Testis (tissue), 2 donors: ENCODE measurements at regions not wholly inside any gene's neighbourhood (a gene's known extent, or its start where the extent isn't known, plus 50 kb on each side); places are given as distances from the start of the nearest gene placed in this dataset.

ENCODE experiments used
- CTCF ChIP-seq, 3 experiments: fragments of 450-650 bp in 2 of 3; fragments of 200-600 bp in 1 of 3; sonication (generic) in 1 of 3; IDR thresholded peaks; one replicate each; pipeline ENCODE4 v1.5.1; 2016 to 2019; ENCODE audit warnings: antibody characterized with exemption in 3 of 3, mild to moderate bottlenecking in 2 of 3, moderate library complexity in 1 of 3
- POLR2A ChIP-seq: fragments of 450-650 bp; IDR thresholded peaks from one replicate; pipeline ENCODE4 v1.6.1; 2017; ENCODE audit warnings: antibody characterized with exemption, mild to moderate bottlenecking, moderate library complexity

- TF ChIP-seq CTCF (IDR thresholded peaks at IDR 0.05) (no peak), POLR2A (no peak)
Observed at GRCh38 chr5:165919196-165919595, 2372.2 kb upstream of the WWC1 start.
